WTC11 (cell line): ENCODE measurements at regions not wholly inside any gene's neighbourhood (a gene's known extent, or its start where the extent isn't known, plus 50 kb on each side); places are given as distances from the start of the nearest gene placed in this dataset.

Source experiments
- CREB1 ChIP-seq: sonication (generic); formaldehyde crosslinking; IDR thresholded peaks from 2 replicates; pipeline ENCODE4 v1.8.0; 2023; ENCODE audit warnings: mild to moderate bottlenecking, missing genetic modification reagents
- CTCF ChIP-seq: fragments of 200-600 bp; IDR thresholded peaks from 2 replicates; pipeline ENCODE4 v1.8.0; 2022; ENCODE audit warnings: antibody characterized with exemption
- ESRRA ChIP-seq: sonication (generic); formaldehyde crosslinking; IDR thresholded peaks from 2 replicates; pipeline ENCODE4 v1.8.1; 2022; ENCODE audit warnings: mild to moderate bottlenecking, missing genetic modification reagents, borderline replicate concordance
- KAT7 ChIP-seq: sonication (generic); formaldehyde crosslinking; IDR thresholded peaks from 2 replicates; pipeline ENCODE4 v1.8.1; 2023; ENCODE audit warnings: missing genetic modification reagents, mild to moderate bottlenecking, borderline replicate concordance
- MAX ChIP-seq: sonication (generic); formaldehyde crosslinking; IDR thresholded peaks from 2 replicates; pipeline ENCODE4 v1.8.0; 2022; ENCODE audit warnings: mild to moderate bottlenecking, missing genetic modification reagents
- PRRX2 ChIP-seq: fragments of 250-450 bp; sonication (Bioruptor Pico); IDR thresholded peaks from 2 replicates; pipeline ENCODE4 v1.8.0; 2021; ENCODE audit warnings: mild to moderate bottlenecking
- SOX15 ChIP-seq: fragments of 250-450 bp; sonication (Bioruptor Pico); IDR thresholded peaks from 2 replicates; pipeline ENCODE4 v1.9.0; 2021; ENCODE audit warnings: mild to moderate bottlenecking
- SP1 ChIP-seq: sonication (generic); formaldehyde crosslinking; conservative IDR thresholded peaks from 2 replicates; pipeline ENCODE4 v1.8.1; 2022; ENCODE audit warnings: missing genetic modification reagents
- ZNF263 ChIP-seq: sonication (generic); formaldehyde crosslinking; IDR thresholded peaks from 2 replicates; pipeline ENCODE4 v1.8.1; 2022; ENCODE audit warnings: low read depth, mild to moderate bottlenecking, moderate library complexity, missing genetic modification reagents
- ZNF317 ChIP-seq: sonication (generic); formaldehyde crosslinking; IDR thresholded peaks from 2 replicates; pipeline ENCODE4 v1.8.1; 2023; ENCODE audit warnings: low read depth, mild to moderate bottlenecking, moderate library complexity, missing genetic modification reagents, borderline replicate concordance
- ZNF671 ChIP-seq: fragments of 250-450 bp; sonication (Bioruptor Pico); IDR thresholded peaks from 2 replicates; pipeline ENCODE4 v1.8.0; 2021; ENCODE audit warnings: mild to moderate bottlenecking
- TF ChIP-seq, protein P1 (sequence below): sonication (generic); formaldehyde crosslinking; IDR thresholded peaks from 2 replicates; pipeline ENCODE4 v1.8.1; 2023; ENCODE audit warnings: mild to moderate bottlenecking, missing genetic modification reagents, moderate library complexity
- TF ChIP-seq, protein P2 (sequence below): sonication (generic); formaldehyde crosslinking; IDR thresholded peaks from 2 replicates; pipeline ENCODE4 v1.8.1; 2023; ENCODE audit warnings: mild to moderate bottlenecking, missing genetic modification reagents, borderline replicate concordance

- TF ChIP-seq ZNF263 (CRISPR knock-in tag) (no peak), MAX (CRISPR knock-in tag) (no peak), CTCF (no peak), SP1 (CRISPR knock-in tag) (no peak), ZNF671 (CRISPR knock-in tag) (no peak), CREB1 (CRISPR knock-in tag) (no peak), ZNF317 (CRISPR knock-in tag) (no peak), ESRRA (no peak), SOX15 (CRISPR knock-in tag) (no peak), PRRX2 (CRISPR knock-in tag) (no peak), KAT7 (CRISPR knock-in tag) (no peak)
- TF ChIP-seq, protein P1, sequence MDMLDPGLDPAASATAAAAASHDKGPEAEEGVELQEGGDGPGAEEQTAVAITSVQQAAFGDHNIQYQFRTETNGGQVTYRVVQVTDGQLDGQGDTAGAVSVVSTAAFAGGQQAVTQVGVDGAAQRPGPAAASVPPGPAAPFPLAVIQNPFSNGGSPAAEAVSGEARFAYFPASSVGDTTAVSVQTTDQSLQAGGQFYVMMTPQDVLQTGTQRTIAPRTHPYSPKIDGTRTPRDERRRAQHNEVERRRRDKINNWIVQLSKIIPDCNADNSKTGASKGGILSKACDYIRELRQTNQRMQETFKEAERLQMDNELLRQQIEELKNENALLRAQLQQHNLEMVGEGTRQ (CRISPR knock-in tag): no peak
- TF ChIP-seq, protein P2, sequence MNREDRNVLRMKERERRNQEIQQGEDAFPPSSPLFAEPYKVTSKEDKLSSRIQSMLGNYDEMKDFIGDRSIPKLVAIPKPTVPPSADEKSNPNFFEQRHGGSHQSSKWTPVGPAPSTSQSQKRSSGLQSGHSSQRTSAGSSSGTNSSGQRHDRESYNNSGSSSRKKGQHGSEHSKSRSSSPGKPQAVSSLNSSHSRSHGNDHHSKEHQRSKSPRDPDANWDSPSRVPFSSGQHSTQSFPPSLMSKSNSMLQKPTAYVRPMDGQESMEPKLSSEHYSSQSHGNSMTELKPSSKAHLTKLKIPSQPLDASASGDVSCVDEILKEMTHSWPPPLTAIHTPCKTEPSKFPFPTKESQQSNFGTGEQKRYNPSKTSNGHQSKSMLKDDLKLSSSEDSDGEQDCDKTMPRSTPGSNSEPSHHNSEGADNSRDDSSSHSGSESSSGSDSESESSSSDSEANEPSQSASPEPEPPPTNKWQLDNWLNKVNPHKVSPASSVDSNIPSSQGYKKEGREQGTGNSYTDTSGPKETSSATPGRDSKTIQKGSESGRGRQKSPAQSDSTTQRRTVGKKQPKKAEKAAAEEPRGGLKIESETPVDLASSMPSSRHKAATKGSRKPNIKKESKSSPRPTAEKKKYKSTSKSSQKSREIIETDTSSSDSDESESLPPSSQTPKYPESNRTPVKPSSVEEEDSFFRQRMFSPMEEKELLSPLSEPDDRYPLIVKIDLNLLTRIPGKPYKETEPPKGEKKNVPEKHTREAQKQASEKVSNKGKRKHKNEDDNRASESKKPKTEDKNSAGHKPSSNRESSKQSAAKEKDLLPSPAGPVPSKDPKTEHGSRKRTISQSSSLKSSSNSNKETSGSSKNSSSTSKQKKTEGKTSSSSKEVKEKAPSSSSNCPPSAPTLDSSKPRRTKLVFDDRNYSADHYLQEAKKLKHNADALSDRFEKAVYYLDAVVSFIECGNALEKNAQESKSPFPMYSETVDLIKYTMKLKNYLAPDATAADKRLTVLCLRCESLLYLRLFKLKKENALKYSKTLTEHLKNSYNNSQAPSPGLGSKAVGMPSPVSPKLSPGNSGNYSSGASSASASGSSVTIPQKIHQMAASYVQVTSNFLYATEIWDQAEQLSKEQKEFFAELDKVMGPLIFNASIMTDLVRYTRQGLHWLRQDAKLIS: no peak
These were observed 953.2 kb downstream of the BRINP3 start for GRCh38 chr1:189524501-189524900.
